Keratinocyte (primary cell): ENCODE measurements at regions not wholly inside any gene's neighbourhood (a gene's known extent, or its start where the extent isn't known, plus 50 kb on each side); places are given as distances from the start of the nearest gene placed in this dataset.

ENCODE experiments used
- CTCF ChIP-seq, 3 experiments: IDR thresholded peaks in 1 of 3; conservative IDR thresholded peaks in 1 of 3; optimal IDR thresholded peaks in 1 of 3; 2 replicates in 2 of 3; 3 replicates in 1 of 3; pipeline versions ENCODE3 to v1.5.1; 2011; ENCODE audit warnings: low read length in 3 of 3, mild to moderate bottlenecking in 3 of 3, moderate library complexity in 2 of 3, control low read depth in 1 of 3, inconsistent platforms in 1 of 3; ENCODE audit not compliant: insufficient read depth in 2 of 3; ENCODE audit errors: extremely low read depth in 1 of 3
- EZH2 ChIP-seq: IDR thresholded peaks from one replicate; pipeline ENCODE4 v1.6.1; 2012; ENCODE audit warnings: inconsistent platforms, mild to moderate bottlenecking, low read length, moderate library complexity

- no peak for TF ChIP-seq CTCF (optimal IDR thresholded peaks at IDR 0.05 in 1 of 3, IDR thresholded peaks at IDR 0.05 in 1 of 3, conservative IDR thresholded peaks at IDR 0.05 in 1 of 3; ENCODE audit: extremely low read depth in 1 of 3, insufficient read depth in 2 of 3, low read length in 3 of 3)
- TF ChIP-seq EZH2, result no peak
Observed at GRCh38 chrX:117653396-117653795, 463.2 kb downstream of the KLHL13 start.
